GM13977 (cell line): ENCODE measurements at regions not wholly inside any gene's neighbourhood (a gene's known extent, or its start where the extent isn't known, plus 50 kb on each side); places are given as distances from the start of the nearest gene placed in this dataset.

Experiments used
- DNase-seq: peaks from one replicate; pipeline ENCODE4 v3.0.0; 2012; ENCODE audit warnings: low spot score
- in situ Hi-C: fragments of 300-500 bp; cut with MboI; formaldehyde crosslinking; loops from one replicate; pipeline ENCODE4 v1.12.0; 2022; ENCODE audit warnings: low sequenced_read_pairs, low pct_unique_long_range_greater_than_20kb, mixed read lengths, inconsistent platforms; ENCODE audit not compliant: unreplicated experiment
- TF ChIP-seq, protein P1 (sequence below): IDR thresholded peaks from 2 replicates; pipeline ENCODE4 v1.5.1; 2012; ENCODE audit warnings: mild to moderate bottlenecking, control low read depth; ENCODE audit not compliant: insufficient read depth; ENCODE audit errors: extremely low read depth, missing control alignments

DNA sequence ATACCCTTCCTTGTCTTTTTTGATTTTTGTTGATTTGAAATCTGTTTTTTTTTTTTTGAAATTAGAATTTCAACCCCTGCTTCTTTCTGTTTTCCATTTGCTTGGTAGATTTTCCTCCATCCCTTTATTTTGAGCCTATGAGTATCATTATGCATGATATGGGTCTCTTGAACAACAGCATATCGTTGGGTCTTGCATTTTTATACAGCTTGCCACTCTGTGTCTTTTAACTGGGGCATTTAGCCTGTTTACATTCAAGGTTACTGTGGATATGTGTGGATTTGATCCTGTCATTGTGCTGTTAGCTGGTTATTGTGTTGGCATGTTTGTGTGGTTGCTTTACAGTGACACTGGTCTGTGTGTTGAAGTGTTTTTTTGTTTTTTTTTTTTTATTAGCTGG lies 99.7 kb upstream of the P3H2 start:
- TF ChIP-seq, protein P1, sequence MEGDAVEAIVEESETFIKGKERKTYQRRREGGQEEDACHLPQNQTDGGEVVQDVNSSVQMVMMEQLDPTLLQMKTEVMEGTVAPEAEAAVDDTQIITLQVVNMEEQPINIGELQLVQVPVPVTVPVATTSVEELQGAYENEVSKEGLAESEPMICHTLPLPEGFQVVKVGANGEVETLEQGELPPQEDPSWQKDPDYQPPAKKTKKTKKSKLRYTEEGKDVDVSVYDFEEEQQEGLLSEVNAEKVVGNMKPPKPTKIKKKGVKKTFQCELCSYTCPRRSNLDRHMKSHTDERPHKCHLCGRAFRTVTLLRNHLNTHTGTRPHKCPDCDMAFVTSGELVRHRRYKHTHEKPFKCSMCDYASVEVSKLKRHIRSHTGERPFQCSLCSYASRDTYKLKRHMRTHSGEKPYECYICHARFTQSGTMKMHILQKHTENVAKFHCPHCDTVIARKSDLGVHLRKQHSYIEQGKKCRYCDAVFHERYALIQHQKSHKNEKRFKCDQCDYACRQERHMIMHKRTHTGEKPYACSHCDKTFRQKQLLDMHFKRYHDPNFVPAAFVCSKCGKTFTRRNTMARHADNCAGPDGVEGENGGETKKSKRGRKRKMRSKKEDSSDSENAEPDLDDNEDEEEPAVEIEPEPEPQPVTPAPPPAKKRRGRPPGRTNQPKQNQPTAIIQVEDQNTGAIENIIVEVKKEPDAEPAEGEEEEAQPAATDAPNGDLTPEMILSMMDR = no peak
- DNase-seq = no peak
- in situ Hi-C loops = no loop called here

DNA sequence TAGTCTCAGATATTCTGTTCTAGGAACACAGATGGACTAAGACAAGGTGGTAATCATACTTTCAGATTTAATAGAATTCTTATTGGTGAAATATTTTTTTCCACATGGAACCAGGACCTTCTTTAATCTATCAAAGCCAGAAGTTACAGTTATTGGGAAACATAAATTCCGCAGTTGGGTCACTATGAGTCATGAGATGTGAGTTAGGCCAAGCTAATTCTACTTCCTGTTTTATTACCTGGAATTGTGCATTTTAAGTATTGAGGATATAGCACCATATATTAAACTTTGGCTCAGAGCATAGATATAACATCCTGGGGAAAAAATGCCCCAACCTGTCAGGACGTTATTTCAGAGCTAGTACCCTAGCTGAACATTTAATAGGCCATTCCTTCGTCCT lies 96.4 kb upstream of the P3H2 start:
- in situ Hi-C loops = no loop called here
- DNase-seq = no peak

DNA sequence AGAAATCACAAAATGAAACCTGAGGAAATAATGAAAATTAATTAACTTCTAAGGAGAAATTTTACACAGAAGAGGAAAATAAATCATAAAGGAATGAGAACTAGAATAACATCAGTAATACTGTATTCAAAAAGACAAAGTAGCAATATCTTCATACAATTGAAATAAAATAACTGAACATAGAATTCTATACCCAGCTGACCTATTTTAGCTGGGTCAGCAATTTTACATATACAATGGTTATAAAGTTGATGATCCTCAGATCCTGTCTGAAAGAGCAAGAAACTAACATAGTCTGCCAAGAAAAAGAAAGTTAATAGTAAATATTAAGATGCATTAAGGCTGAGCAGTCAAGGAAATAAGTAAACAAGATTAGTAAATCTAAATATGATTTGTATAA lies 93.0 kb upstream of the P3H2 start:
- in situ Hi-C loops = no loop called here
- no peak for DNase-seq

More for the DNA sequence above, 96.4 kb upstream of the P3H2 start:
- TF ChIP-seq, protein P1 = no peak

DNA sequence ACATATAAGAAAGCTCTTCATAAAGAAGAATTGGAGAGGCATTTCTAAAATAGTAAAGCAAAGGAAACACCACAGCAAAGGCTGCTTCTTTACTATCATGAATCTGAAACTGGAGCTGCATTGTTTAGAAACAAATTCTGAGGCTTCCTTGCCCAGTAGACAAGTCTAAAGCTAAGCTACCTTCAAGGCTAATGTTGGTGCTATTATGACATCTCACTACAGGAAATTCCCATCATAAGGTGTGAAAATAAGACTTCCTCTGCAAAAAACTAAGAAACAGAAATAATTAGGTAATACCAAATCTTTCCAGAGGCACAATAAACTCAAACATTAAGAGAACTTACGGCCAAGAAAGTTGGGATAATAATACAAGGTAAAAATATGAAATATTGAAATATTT lies 89.9 kb upstream of the P3H2 start:
- TF ChIP-seq, protein P1 = no peak
- DNase-seq = no peak
- in situ Hi-C loops = no loop called here

More for the DNA sequence above, 93.0 kb upstream of the P3H2 start:
- TF ChIP-seq, protein P1 = no peak

DNA sequence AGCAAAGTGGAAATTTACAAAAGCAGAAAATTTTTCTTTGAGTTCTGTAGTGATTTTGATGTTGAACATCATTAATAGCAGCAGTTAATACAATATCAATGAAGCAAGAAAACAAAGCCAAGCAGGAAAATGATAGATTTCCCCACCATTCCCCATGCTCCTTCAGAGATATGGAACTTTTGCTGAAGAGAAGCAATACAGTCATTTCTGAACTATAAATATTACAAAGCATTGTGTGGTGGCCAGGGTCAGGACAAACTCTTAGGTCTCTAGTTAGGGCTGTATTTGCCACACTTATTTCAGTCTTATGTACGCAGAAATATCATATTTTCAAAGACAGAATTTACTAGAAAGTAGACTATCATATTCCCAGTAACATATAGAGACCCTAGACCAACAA lies 88.8 kb upstream of the P3H2 start:
- in situ Hi-C loops = no loop called here
- TF ChIP-seq, protein P1 = no peak
- no peak for DNase-seq

DNA sequence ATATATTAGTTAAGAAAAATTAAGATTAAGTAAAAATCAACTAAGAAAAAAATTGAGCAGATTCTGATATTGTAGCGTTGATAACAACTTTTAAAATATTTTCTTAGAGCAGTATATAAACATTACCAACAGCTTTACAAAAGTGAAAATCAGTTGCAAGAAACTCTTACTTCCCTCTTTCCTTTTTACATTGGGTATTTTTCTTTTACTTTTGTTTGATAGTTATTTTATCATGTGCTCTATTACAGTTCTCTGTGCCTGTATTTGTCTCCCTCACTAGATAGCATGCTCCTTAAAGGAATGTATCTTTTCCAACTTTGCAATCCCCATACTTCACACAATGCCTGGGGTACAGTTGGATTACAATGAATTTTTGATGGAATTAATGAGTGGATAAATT lies 87.5 kb upstream of the P3H2 start:
- DNase-seq = no peak
- TF ChIP-seq, protein P1 = no peak
- in situ Hi-C loops = no loop called here

DNA sequence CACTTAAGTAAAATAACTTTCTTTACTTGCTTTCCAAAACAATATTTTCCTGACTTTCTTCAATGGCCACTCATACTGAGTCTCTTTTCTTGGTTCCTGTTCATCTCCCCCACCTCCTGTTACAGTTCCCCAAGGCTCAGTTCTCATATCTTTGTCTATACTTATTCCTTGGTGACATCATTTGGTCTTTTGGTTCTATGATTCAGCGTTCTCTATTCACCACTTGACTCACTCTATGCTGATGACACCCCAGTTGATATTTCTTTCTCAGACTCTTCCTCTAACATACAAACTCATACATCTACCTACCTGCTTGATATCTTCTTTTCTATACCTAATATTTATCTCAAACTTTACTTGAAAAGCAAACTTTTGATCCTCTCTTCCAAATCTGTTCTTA lies 85.0 kb upstream of the P3H2 start:
- peak; percentile 59 for DNase-seq

More for the DNA sequence above, 85.0 kb upstream of the P3H2 start:
- TF ChIP-seq, protein P1 = no peak
- in situ Hi-C loops = no loop called here
